ENCODE measurements at regions not wholly inside any gene's neighbourhood (a gene's known extent, or its start where the extent isn't known, plus 50 kb on each side); places are given as distances from the start of the nearest gene placed in this dataset.

DNA sequence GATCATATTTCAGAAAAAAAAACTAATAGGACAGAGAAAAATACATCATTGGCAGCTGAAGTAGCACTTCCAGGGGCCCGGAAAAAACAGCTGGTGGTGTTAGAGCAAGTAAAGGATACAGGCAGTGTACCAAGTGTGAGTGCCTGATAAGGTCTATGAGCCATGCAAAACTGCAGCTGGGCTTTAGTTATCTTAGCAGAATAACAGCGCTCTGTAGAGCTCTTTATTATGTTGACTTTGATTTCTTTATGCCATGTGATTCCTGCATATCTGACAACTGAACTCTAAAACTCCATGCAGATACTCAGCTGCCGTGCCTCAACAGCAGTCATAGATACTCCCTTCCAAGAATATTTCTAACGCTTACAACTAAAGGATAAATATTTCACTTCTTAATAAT, 119.5 kb downstream of the CAAP1 start:
- TF ChIP-seq PBX3 (IDR thresholded peaks at IDR 0.05) (no peak), RCOR1 (IDR thresholded peaks at IDR 0.05; ENCODE audit: low read length) (no peak), CTCF (IDR thresholded peaks at IDR 0.05) (no peak), FOXM1 (IDR thresholded peaks at IDR 0.05; ENCODE audit: low read depth) (no peak), TAF1 (IDR thresholded peaks at IDR 0.05; ENCODE audit: borderline replicate concordance, low read depth, low read length) (no peak)

Measured in SK-N-SH (cell line).